A549 (cell line): ENCODE measurements at regions not wholly inside any gene's neighbourhood (a gene's known extent, or its start where the extent isn't known, plus 50 kb on each side); places are given as distances from the start of the nearest gene placed in this dataset.
"Not testable (repeated sequence)": the region's sequence is repeated elsewhere in the genome, so short reads cannot be mapped to it uniquely, and the experiment has no call there.

ENCODE experiments used
- ATAC-seq, 2 experiments: fragments of 200-7000 bp in 1 of 2; fragments of >200 bp in 1 of 2; cut with Nextera tagmentation in 1 of 2; cut with Tn5 transposase in 1 of 2; 3 replicates each; pipeline versions ENCODE4 v1.8.0 to v1.9.1; 2018 to 2020; ENCODE audit warnings: mild to moderate bottlenecking in 1 of 2, moderate library complexity in 1 of 2
- CTCF ChIA-PET: fragments of 300-600 bp; sonication (Branson Sonifier 250); formaldehyde crosslinking; extraction: SDS; loops from one replicate; lab custom pipeline; 2021; ENCODE audit warnings: antibody characterized with exemption, inconsistent platforms; lab: Yijun Ruan, JAX
- POLR2A ChIA-PET: fragments of 350-600 bp; formaldehyde crosslinking; extraction: SDS; loops from one replicate; lab custom pipeline; 2021; ENCODE audit warnings: antibody characterized with exemption, inconsistent platforms; lab: Yijun Ruan, JAX
- DNase-seq, 2 experiments: peaks; one replicate each; pipeline versions ENCODE4 v3.0.0 to v3.0.0-alpha.2; 2011 to 2016; ENCODE audit warnings: low read depth in 1 of 2, low spot score in 1 of 2
- FAIRE-seq: peaks from 2 replicates; lab custom pipeline; 2011; peaks lifted over from hg19 to GRCh38; lab: Jason Lieb, UNC
- H3K27ac ChIP-seq, 2 experiments: fragments of >200 bp; sonication (Bioruptor Twin); formaldehyde crosslinking; 3 replicates each; pipeline ENCODE4 v1.5.1; 2016 to 2017
- H3K4me1 ChIP-seq: fragments of >200 bp; sonication (Bioruptor Twin); formaldehyde crosslinking; 3 replicates; pipeline ENCODE4 v1.6.1; 2016
- H3K4me2 ChIP-seq: fragments of >200 bp; sonication (Bioruptor Twin); formaldehyde crosslinking; 3 replicates; pipeline ENCODE4 v1.6.1; 2016
- H3K4me3 ChIP-seq: fragments of >200 bp; sonication (Bioruptor Twin); formaldehyde crosslinking; 3 replicates; pipeline ENCODE4 v1.5.1; 2016
- H3K9me3 ChIP-seq: fragments of >200 bp; sonication (Bioruptor Twin); formaldehyde crosslinking; 3 replicates; pipeline ENCODE4 v1.6.1; 2016
- CBX8 ChIP-seq: fragments of 200-600 bp; sonication (generic); IDR thresholded peaks from 2 replicates; pipeline ENCODE4 v1.6.1; 2016
- CEBPB ChIP-seq, 2 experiments: fragments of >200 bp in 1 of 2; sonication (Bioruptor Twin) in 1 of 2; formaldehyde crosslinking in 1 of 2; IDR thresholded peaks; 2 replicates each; pipeline ENCODE4 v1.6.1; 2012 to 2016
- CHD2 ChIP-seq: fragments of 150-350 bp; IDR thresholded peaks from 2 replicates; pipeline ENCODE4 v1.6.1; 2014; ENCODE audit warnings: low read length; ENCODE audit not compliant: partially characterized antibody
- CHD4 ChIP-seq: fragments of 200-600 bp; sonication (generic); IDR thresholded peaks from 2 replicates; pipeline ENCODE4 v1.6.1; 2016; ENCODE audit warnings: antibody characterized with exemption, mild to moderate bottlenecking, borderline replicate concordance
- E2F6 ChIP-seq: IDR thresholded peaks from 2 replicates; pipeline ENCODE4 v1.6.1; 2012; ENCODE audit warnings: low read depth, borderline replicate concordance
- EHMT2 ChIP-seq: fragments of 200-600 bp; sonication (generic); IDR thresholded peaks from 2 replicates; pipeline ENCODE4 v1.6.1; 2016; ENCODE audit warnings: antibody characterized with exemption, low read depth, mild to moderate bottlenecking, moderate library complexity
- EP300 ChIP-seq, 2 experiments: fragments of >200 bp; sonication (Bioruptor Twin); formaldehyde crosslinking; IDR thresholded peaks; 2 replicates in 1 of 2; 3 replicates in 1 of 2; pipeline ENCODE4 v1.6.1; 2016 to 2017
- ESRRA ChIP-seq: fragments of 150-350 bp; IDR thresholded peaks from 2 replicates; pipeline ENCODE4 v1.6.1; 2014; ENCODE audit warnings: mild to moderate bottlenecking, low read length, borderline replicate concordance
- GATA3 ChIP-seq: IDR thresholded peaks from 2 replicates; pipeline ENCODE4 v1.6.1; 2012; ENCODE audit warnings: borderline replicate concordance
- HOXA7 ChIP-seq: fragments of 250-450 bp; sonication (Bioruptor Pico); IDR thresholded peaks from 2 replicates; pipeline ENCODE4 v1.5.0; 2020; ENCODE audit warnings: mild to moderate bottlenecking, moderate library complexity
- JUN ChIP-seq, 2 experiments: fragments of >200 bp; sonication (Bioruptor Twin); formaldehyde crosslinking; IDR thresholded peaks; 2 replicates in 1 of 2; 3 replicates in 1 of 2; pipeline ENCODE4 v1.6.1; 2016 to 2017
- KDM1A ChIP-seq: fragments of 200-600 bp; sonication (generic); IDR thresholded peaks from 2 replicates; pipeline ENCODE4 v1.6.1; 2016; ENCODE audit warnings: low read depth, mild to moderate bottlenecking
- POLR2A ChIP-seq: IDR thresholded peaks from 2 replicates; pipeline ENCODE4 v1.6.1; 2012; ENCODE audit warnings: mild to moderate bottlenecking, low read length
- RARB ChIP-seq: fragments of 250-450 bp; sonication (Bioruptor Pico); IDR thresholded peaks from 2 replicates; pipeline ENCODE4 v1.8.0; 2021; ENCODE audit warnings: mild to moderate bottlenecking, moderate library complexity
- RFX5 ChIP-seq: fragments of 450-650 bp; IDR thresholded peaks from 2 replicates; pipeline ENCODE4 v1.7.1; 2014; ENCODE audit warnings: antibody characterized with exemption, mild to moderate bottlenecking, moderate library complexity
- TFCP2L1 ChIP-seq: fragments of 250-450 bp; sonication (Bioruptor Pico); IDR thresholded peaks from 2 replicates; pipeline ENCODE4 v1.5.0; 2021; ENCODE audit warnings: mild to moderate bottlenecking
- TP53 ChIP-seq: fragments of 250-450 bp; sonication (Bioruptor Pico); IDR thresholded peaks from 2 replicates; pipeline ENCODE4 v1.5.0; 2021; ENCODE audit warnings: mild to moderate bottlenecking, moderate library complexity
- ZC3H11A ChIP-seq: fragments of 450-650 bp; IDR thresholded peaks from 2 replicates; pipeline ENCODE4 v1.6.1; 2014; ENCODE audit warnings: antibody characterized with exemption, mild to moderate bottlenecking
- ZNF302 ChIP-seq: fragments of 250-450 bp; sonication (Bioruptor Pico); IDR thresholded peaks from 2 replicates; pipeline ENCODE4 v1.9.0; 2021; ENCODE audit warnings: inconsistent platforms, mild to moderate bottlenecking, moderate library complexity
- WGBS: methylation state at CpG from one replicate; pipeline ENCODE4 v1.1.6; 2017; ENCODE audit errors: missing lambda C conversion rate; 5-methylcytosine and 5-hydroxymethylcytosine counted together
- TF ChIP-seq, protein P1 (sequence below): fragments of >200 bp; sonication (Bioruptor Twin); formaldehyde crosslinking; IDR thresholded peaks from 2 replicates; pipeline ENCODE4 v1.6.1; 2016

- peaks cover 8% of the 10 kb centered on the region; the same call in 1 of the 3 replicates for H3K9me3 ChIP-seq
- ChIA-PET CTCF (interaction anchor here (1.2 to 1.3 kb wide), 2 partner anchors 11 to 215 kb away, joined by 3 read pairs; no protein-coding TSS in a partner anchor), POLR2A (no interaction called here)
- H3K4me3 ChIP-seq = no peak overlapping the region
- 73% methylated on average over 3 of the region's 3 CpGs for WGBS
- TF ChIP-seq JUN (IDR thresholded peaks at IDR 0.05) (no peak), RARB (no peak), HOXA7 (CRISPR knock-in tag) (no peak), TP53 (CRISPR knock-in tag) (no peak), ZNF302 (CRISPR knock-in tag) (no peak), RFX5 (no peak), KDM1A (no peak)
- FAIRE-seq (no peak), ATAC-seq (no peak), DNase-seq (no peak)
- no peaks in the 10 kb centered on the region for H3K4me1 ChIP-seq
- H3K27ac ChIP-seq = no peak overlapping the region
- no peak overlapping the region for H3K4me2 ChIP-seq
Measured at GRCh38 chr12:68438601-68439000, 106.4 kb upstream of the MDM1 start.

- Histone ChIP-seq H3K27ac (no peak overlapping the region), H3K4me3 (no peak overlapping the region), H3K4me1 (no peaks in the 10 kb centered on the region), H3K9me3 (peaks cover 15% of the 10 kb centered on the region; the same call in 1 of the 3 replicates), H3K4me2 (no peak overlapping the region)
- DNase-seq (no peak), FAIRE-seq (no peak), ATAC-seq (no peak; a peak in 2 of 6 replicates)
- POLR2A ChIA-PET = interaction anchor here (1.0 kb wide), 1 partner anchor 171 kb away, joined by 3 read pairs; the partner anchor contains the start of gene RAP1B
- WGBS = 78% methylated on average over 4 of the region's 4 CpGs
- CTCF ChIA-PET = interaction anchor here (1.2 to 1.3 kb wide), 3 partner anchors 11 to 216 kb away, joined by 3 read pairs; no protein-coding TSS in a partner anchor
- TF ChIP-seq JUN (IDR thresholded peaks at IDR 0.05) = no peak
Measured at GRCh38 chr12:68439368-68440045, 107.3 kb upstream of the MDM1 start.

GRCh38 chr12:68440068-68440581 lies 108.0 kb upstream of the MDM1 start:
- DNase-seq (no peak), ATAC-seq (peak in 1 of 2 experiments; percentile 53; a peak in 3 of 6 replicates), FAIRE-seq (no peak)
- ChIA-PET POLR2A (interaction anchor here (1.0 kb wide), 1 partner anchor 170 kb away, joined by 3 read pairs; the partner anchor contains the start of gene RAP1B), CTCF (interaction anchor here (0.8 to 1.2 kb wide), 2 partner anchors 11 to 12 kb away, joined by 3 read pairs; no protein-coding TSS in a partner anchor)
- H3K4me1 ChIP-seq = no peaks in the 10 kb centered on the region
- WGBS = 71% methylated on average over 5 of the region's 5 CpGs
- no peak overlapping the region for H3K4me3 ChIP-seq
- H3K4me2 ChIP-seq = no peak overlapping the region
- no peak overlapping the region for H3K27ac ChIP-seq
- H3K9me3 ChIP-seq = peaks cover 13% of the 10 kb centered on the region; the same call in 1 of the 3 replicates
- no peak for TF ChIP-seq GATA3
- no peak for TF ChIP-seq CHD4
- TF ChIP-seq ZNF302 (CRISPR knock-in tag) = no peak
- no peak for TF ChIP-seq KDM1A
- TF ChIP-seq CHD2 = no peak
- no peak for TF ChIP-seq JUN (IDR thresholded peaks at IDR 0.05)
- TF ChIP-seq CEBPB (IDR thresholded peaks at IDR 0.05) = no peak
- TF ChIP-seq ZC3H11A = no peak
- no peak for TF ChIP-seq POLR2A
- no peak for TF ChIP-seq ESRRA
- TF ChIP-seq, protein P1, sequence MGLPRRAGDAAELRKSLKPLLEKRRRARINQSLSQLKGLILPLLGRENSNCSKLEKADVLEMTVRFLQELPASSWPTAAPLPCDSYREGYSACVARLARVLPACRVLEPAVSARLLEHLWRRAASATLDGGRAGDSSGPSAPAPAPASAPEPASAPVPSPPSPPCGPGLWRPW = no peak

DNA sequence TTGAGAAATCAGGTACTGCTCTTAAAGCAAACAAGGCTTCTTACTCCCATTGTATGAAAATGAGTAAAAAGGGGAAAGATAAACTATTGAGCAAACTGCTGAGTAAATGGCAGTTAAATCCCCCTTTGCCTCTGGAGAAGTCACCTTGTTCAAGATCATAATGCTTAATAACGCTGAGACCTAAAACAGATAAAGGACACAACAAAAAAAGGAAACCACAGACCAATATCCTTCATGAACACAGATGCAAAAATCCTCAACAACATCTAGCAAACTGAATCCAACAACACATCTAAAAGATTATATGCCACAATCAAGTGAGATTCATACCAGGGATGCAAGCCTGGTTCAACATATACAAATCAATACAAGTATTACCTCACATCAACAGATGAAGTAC lies 109.0 kb upstream of the MDM1 start:
- POLR2A ChIA-PET = no interaction called here
- no peak overlapping the region for H3K27ac ChIP-seq

GRCh38 chr12:68442353-68442972 lies 110.3 kb upstream of the MDM1 start:
- FAIRE-seq, DNase-seq, ATAC-seq, POLR2A ChIA-PET, H3K27ac ChIP-seq, H3K4me2 ChIP-seq, H3K9me3 ChIP-seq, H3K4me3 ChIP-seq, H3K4me1 ChIP-seq: not testable (repeated sequence)
- WGBS = 51% methylated on average over 3 of the region's 3 CpGs
- CTCF ChIA-PET = interaction anchor here (0.8 kb wide), 1 partner anchor 78 kb away, joined by 3 read pairs; no protein-coding TSS in a partner anchor

More for the DNA sequence above, 109.0 kb upstream of the MDM1 start:
- ATAC-seq (no peak), DNase-seq (no peak), FAIRE-seq (no peak)
- H3K4me1 ChIP-seq = no peaks in the 10 kb centered on the region
- H3K4me3 ChIP-seq = no peak overlapping the region
- no peak overlapping the region for H3K4me2 ChIP-seq
- 79% methylated on average over 1 of the region's 1 CpG for WGBS
- no peak for TF ChIP-seq EHMT2
- no peak for TF ChIP-seq RARB
- no peak for TF ChIP-seq RFX5
- no peak for TF ChIP-seq E2F6
- TF ChIP-seq CBX8 = no peak
- TF ChIP-seq TFCP2L1 (CRISPR knock-in tag) = no peak
- TF ChIP-seq EP300 (IDR thresholded peaks at IDR 0.05) = no peak
- no peak for TF ChIP-seq CHD4
- CTCF ChIA-PET = no interaction called here
- peaks cover 10% of the 10 kb centered on the region; the same call in 1 of the 3 replicates for H3K9me3 ChIP-seq

DNA sequence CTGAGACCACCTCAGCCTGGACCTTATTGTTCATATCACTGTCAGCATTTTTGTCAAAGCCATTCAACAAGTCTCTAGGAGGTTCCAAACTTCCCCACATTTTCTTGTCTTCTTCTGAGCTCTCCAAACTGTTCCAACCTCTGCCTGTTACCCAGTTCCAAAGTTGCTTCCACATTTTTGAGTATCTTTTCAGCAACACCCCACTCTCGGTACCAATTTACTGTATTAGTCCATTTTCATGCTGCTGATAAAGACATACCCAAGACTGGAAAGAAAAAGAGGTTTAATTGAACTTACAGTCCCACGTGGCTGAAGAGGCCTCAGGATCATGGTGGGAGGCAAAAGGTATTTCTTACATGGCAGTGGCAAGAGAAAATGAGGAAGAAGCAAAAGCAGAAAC lies 111.5 kb upstream of the MDM1 start:
- H3K27ac ChIP-seq, H3K9me3 ChIP-seq, FAIRE-seq, DNase-seq, H3K4me1 ChIP-seq, POLR2A ChIA-PET, H3K4me2 ChIP-seq, ATAC-seq, CTCF ChIA-PET, H3K4me3 ChIP-seq: not testable (repeated sequence)
- 19% methylated on average over 2 of the region's 2 CpGs for WGBS
